ENCODE measurements at regions not wholly inside any gene's neighbourhood (a gene's known extent, or its start where the extent isn't known, plus 50 kb on each side); places are given as distances from the start of the nearest gene placed in this dataset.

DNA sequence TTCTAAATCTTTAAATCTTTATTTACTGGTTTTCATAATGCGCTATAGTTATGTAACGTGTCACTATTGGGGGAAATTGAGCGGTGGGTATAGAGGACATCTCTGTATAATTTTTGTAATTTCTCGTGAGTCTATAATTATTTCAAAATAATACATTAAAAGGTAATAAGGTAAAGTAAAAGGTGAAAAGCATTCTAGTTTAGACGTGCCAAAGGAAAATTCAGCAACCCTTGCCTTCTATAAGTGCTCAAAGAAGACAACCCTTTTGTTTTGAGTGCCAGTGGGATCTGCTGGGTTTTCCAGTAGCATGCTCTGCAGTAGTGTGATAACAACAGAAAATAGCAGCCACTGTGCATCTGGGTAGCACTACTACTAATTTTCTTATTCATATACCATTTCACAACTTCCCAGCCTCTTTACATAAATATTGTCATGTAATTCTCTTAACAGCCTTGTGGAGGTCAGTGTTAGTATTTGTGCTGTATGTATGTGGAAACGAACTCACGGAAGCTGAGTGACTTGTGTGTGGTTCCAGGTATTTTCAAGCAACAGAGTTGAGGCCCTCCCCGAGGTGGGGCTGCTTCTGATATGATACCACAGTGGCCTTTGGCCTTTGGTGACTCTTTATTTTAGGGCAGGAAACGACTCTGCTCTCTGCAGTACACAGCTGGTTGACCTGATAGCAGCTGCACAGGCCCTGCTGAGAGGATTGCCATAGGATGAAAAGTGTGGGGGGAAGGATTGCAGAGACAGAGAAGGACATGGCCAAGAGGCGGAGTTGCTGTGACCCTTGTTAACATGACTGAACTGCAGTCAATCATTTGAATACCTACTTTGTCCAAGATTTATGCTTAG is 104.5 kb downstream of the TDRD15 start:
- DNase-seq (ENCODE audit: low read depth, low spot score) (no peak), ATAC-seq (no peak)
- H3K9ac ChIP-seq (ENCODE audit: low read length) = no peak overlapping the region
- H3K27me3 ChIP-seq (ENCODE audit: insufficient read depth, low read length) = no peaks in the 10 kb centered on the region
- BruUV-seq (replicated peaks) = no TSS peak
- H3K27ac ChIP-seq (ENCODE audit: low read depth, low read length) = no peak overlapping the region
- RAD21 ChIA-PET (ENCODE audit: low non-redundant PET in 1 of 2, low total read pairs in 2 of 2, uncharacterized antibody in 2 of 2, unreplicated experiment in 2 of 2) = no interaction called here
- no peaks in the 10 kb centered on the region for H3K9me2 ChIP-seq (ENCODE audit: insufficient read depth)
- H2AFZ ChIP-seq (ENCODE audit: low read depth, low read length, poor library complexity, severe bottlenecking) = no peak overlapping the region
- no peak overlapping the region for H3K4me2 ChIP-seq (ENCODE audit: low read length)
- no peaks in the 10 kb centered on the region for H3K79me2 ChIP-seq (ENCODE audit: insufficient read depth, low read length)
- intact Hi-C loops (cut with micrococcal nuclease) = no loop called here
- CTCF ChIA-PET = no interaction called here
- no peaks in the 10 kb centered on the region for H4K20me1 ChIP-seq (ENCODE audit: insufficient read depth)
- no peaks in the 10 kb centered on the region for H3K4me1 ChIP-seq (ENCODE audit: control insufficient read depth in 1 of 2, insufficient read depth in 2 of 2, low read length in 2 of 2)
- H3K4me3 ChIP-seq (replicated peaks in 1 of 2; ENCODE audit: low read depth in 1 of 2, low read length in 2 of 2) = no peak overlapping the region
- POLR2A ChIA-PET = no interaction called here
- TF ChIP-seq, protein P1, sequence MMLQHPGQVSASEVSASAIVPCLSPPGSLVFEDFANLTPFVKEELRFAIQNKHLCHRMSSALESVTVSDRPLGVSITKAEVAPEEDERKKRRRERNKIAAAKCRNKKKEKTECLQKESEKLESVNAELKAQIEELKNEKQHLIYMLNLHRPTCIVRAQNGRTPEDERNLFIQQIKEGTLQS (IDR thresholded peaks at IDR 0.05) = no peak
- TF ChIP-seq CEBPB (IDR thresholded peaks at IDR 0.05; ENCODE audit: low read depth) = no peak
- TF ChIP-seq POLR2AphosphoS5 (IDR thresholded peaks at IDR 0.05; ENCODE audit: low read depth, low read length) = no peak
- no peak for TF ChIP-seq SRF (IDR thresholded peaks at IDR 0.05; ENCODE audit: low read depth)
- TF ChIP-seq EZH2phosphoT487 (IDR thresholded peaks at IDR 0.05; ENCODE audit: borderline replicate concordance) = no peak
- no peak for TF ChIP-seq JUND (IDR thresholded peaks at IDR 0.05)
- no peak for TF ChIP-seq MAX (IDR thresholded peaks at IDR 0.05)
- no peak for TF ChIP-seq SP1 (IDR thresholded peaks at IDR 0.05; ENCODE audit: low read depth)
- TF ChIP-seq TCF7L2 (IDR thresholded peaks at IDR 0.05; ENCODE audit: borderline replicate concordance, extremely low read depth, insufficient read depth, insufficient read length) = no peak
- no peak for TF ChIP-seq ZNF274 (IDR thresholded peaks at IDR 0.05; ENCODE audit: low read depth, low read length)
- no peak for TF ChIP-seq EZH2 (IDR thresholded peaks at IDR 0.05)
- no peak for TF ChIP-seq ZBTB33 (IDR thresholded peaks at IDR 0.05; ENCODE audit: extremely low read depth, insufficient replicate concordance, low read length)
- no peak for TF ChIP-seq SIN3A (IDR thresholded peaks at IDR 0.05; ENCODE audit: low read depth)
- TF ChIP-seq, protein P2, sequence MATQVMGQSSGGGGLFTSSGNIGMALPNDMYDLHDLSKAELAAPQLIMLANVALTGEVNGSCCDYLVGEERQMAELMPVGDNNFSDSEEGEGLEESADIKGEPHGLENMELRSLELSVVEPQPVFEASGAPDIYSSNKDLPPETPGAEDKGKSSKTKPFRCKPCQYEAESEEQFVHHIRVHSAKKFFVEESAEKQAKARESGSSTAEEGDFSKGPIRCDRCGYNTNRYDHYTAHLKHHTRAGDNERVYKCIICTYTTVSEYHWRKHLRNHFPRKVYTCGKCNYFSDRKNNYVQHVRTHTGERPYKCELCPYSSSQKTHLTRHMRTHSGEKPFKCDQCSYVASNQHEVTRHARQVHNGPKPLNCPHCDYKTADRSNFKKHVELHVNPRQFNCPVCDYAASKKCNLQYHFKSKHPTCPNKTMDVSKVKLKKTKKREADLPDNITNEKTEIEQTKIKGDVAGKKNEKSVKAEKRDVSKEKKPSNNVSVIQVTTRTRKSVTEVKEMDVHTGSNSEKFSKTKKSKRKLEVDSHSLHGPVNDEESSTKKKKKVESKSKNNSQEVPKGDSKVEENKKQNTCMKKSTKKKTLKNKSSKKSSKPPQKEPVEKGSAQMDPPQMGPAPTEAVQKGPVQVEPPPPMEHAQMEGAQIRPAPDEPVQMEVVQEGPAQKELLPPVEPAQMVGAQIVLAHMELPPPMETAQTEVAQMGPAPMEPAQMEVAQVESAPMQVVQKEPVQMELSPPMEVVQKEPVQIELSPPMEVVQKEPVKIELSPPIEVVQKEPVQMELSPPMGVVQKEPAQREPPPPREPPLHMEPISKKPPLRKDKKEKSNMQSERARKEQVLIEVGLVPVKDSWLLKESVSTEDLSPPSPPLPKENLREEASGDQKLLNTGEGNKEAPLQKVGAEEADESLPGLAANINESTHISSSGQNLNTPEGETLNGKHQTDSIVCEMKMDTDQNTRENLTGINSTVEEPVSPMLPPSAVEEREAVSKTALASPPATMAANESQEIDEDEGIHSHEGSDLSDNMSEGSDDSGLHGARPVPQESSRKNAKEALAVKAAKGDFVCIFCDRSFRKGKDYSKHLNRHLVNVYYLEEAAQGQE (IDR thresholded peaks at IDR 0.05; ENCODE audit: low read depth) = no peak
- TF ChIP-seq CBX3 (IDR thresholded peaks at IDR 0.05; ENCODE audit: low read depth) = no peak
- TF ChIP-seq CTCF (IDR thresholded peaks at IDR 0.05 in 2 of 3, conservative IDR thresholded peaks at IDR 0.05 in 1 of 3; ENCODE audit: borderline replicate concordance in 1 of 3, insufficient read depth in 1 of 3, low read depth in 2 of 3, low read length in 2 of 3) = no peak
- no peak for TF ChIP-seq RAD21 (IDR thresholded peaks at IDR 0.05; ENCODE audit: low read depth)
- no peak for TF ChIP-seq FOSL1 (IDR thresholded peaks at IDR 0.05; ENCODE audit: low read depth)
- no peak for TF ChIP-seq POLR2A (IDR thresholded peaks at IDR 0.05; ENCODE audit: borderline replicate concordance, extremely low read depth, insufficient read depth, insufficient read length)
- TF ChIP-seq ELF1 (IDR thresholded peaks at IDR 0.05; ENCODE audit: borderline replicate concordance, low read depth) = no peak
- H3K9me3 ChIP-seq (ENCODE audit: control insufficient read depth in 1 of 2, insufficient read depth in 1 of 2, low read depth in 1 of 2, low read length in 2 of 2) = no peaks in the 10 kb centered on the region
- H3K36me3 ChIP-seq (ENCODE audit: control insufficient read depth in 1 of 2, insufficient read depth in 2 of 2, low read length in 2 of 2) = no peaks in the 10 kb centered on the region
